ENCODE measurements at regions not wholly inside any gene's neighbourhood (a gene's known extent, or its start where the extent isn't known, plus 50 kb on each side); places are given as distances from the start of the nearest gene placed in this dataset.

- no peak overlapping the region for H3K4me3 Mint-ChIP-seq (ENCODE audit: unreplicated experiment)
- H3K4me1 Mint-ChIP-seq (ENCODE audit: unreplicated experiment) = peaks cover 10% of the 10 kb centered on the region
- H3K36me3 Mint-ChIP-seq (ENCODE audit: unreplicated experiment) = no peaks in the 10 kb centered on the region
- no peak for DNase-seq (ENCODE audit: extremely low spot score, unreplicated experiment)
- TF ChIP-seq CTCF (IDR thresholded peaks at IDR 0.05) = no peak
- no peaks in the 10 kb centered on the region for H3K27me3 Mint-ChIP-seq (ENCODE audit: unreplicated experiment)
- peaks cover 7% of the 10 kb centered on the region for H3K9me3 Mint-ChIP-seq (ENCODE audit: unreplicated experiment)
- no peak overlapping the region for H3K27ac Mint-ChIP-seq (ENCODE audit: unreplicated experiment)
These were observed 827.9 kb downstream of the PCDH7 start for GRCh38 chr4:31548021-31548420.

GRCh38 chr4:31548823-31549222 is 828.7 kb downstream of the PCDH7 start:
- peaks cover 7% of the 10 kb centered on the region for H3K9me3 Mint-ChIP-seq (ENCODE audit: unreplicated experiment)
- TF ChIP-seq CTCF (IDR thresholded peaks at IDR 0.05) = no peak
- H3K27me3 Mint-ChIP-seq (ENCODE audit: unreplicated experiment) = no peaks in the 10 kb centered on the region
- no peak for DNase-seq (ENCODE audit: extremely low spot score, unreplicated experiment)
- no peaks in the 10 kb centered on the region for H3K36me3 Mint-ChIP-seq (ENCODE audit: unreplicated experiment)
- peaks cover 10% of the 10 kb centered on the region for H3K4me1 Mint-ChIP-seq (ENCODE audit: unreplicated experiment)
- H3K4me3 Mint-ChIP-seq (ENCODE audit: unreplicated experiment) = no peak overlapping the region
- no peak overlapping the region for H3K27ac Mint-ChIP-seq (ENCODE audit: unreplicated experiment)

GRCh38 chr4:31549256-31549655 is 829.1 kb downstream of the PCDH7 start:
- no peak for DNase-seq (ENCODE audit: extremely low spot score, unreplicated experiment)
- no peak for TF ChIP-seq CTCF (IDR thresholded peaks at IDR 0.05)
- no peak overlapping the region for H3K27ac Mint-ChIP-seq (ENCODE audit: unreplicated experiment)
- no peaks in the 10 kb centered on the region for H3K36me3 Mint-ChIP-seq (ENCODE audit: unreplicated experiment)
- peaks cover 10% of the 10 kb centered on the region for H3K4me1 Mint-ChIP-seq (ENCODE audit: unreplicated experiment)
- H3K4me3 Mint-ChIP-seq (ENCODE audit: unreplicated experiment) = no peak overlapping the region
- H3K9me3 Mint-ChIP-seq (ENCODE audit: unreplicated experiment) = peaks cover 7% of the 10 kb centered on the region
- no peaks in the 10 kb centered on the region for H3K27me3 Mint-ChIP-seq (ENCODE audit: unreplicated experiment)

- no peak for TF ChIP-seq CTCF (IDR thresholded peaks at IDR 0.05)
- Mint-ChIP-seq H3K4me3 (ENCODE audit: unreplicated experiment) (no peak overlapping the region), H3K9me3 (ENCODE audit: unreplicated experiment) (peaks cover 5% of the 10 kb centered on the region), H3K36me3 (ENCODE audit: unreplicated experiment) (no peaks in the 10 kb centered on the region), H3K4me1 (ENCODE audit: unreplicated experiment) (no peaks in the 10 kb centered on the region), H3K27ac (ENCODE audit: unreplicated experiment) (no peak overlapping the region), H3K27me3 (ENCODE audit: unreplicated experiment) (no peaks in the 10 kb centered on the region)
- no peak for DNase-seq (ENCODE audit: extremely low spot score, unreplicated experiment)
These were observed 837.3 kb downstream of the PCDH7 start for GRCh38 chr4:31557437-31557836.

- H3K4me3 Mint-ChIP-seq (ENCODE audit: unreplicated experiment) = no peak overlapping the region
- H3K27ac Mint-ChIP-seq (ENCODE audit: unreplicated experiment) = no peak overlapping the region
- no peak for DNase-seq (ENCODE audit: extremely low spot score, unreplicated experiment)
- H3K36me3 Mint-ChIP-seq (ENCODE audit: unreplicated experiment) = no peaks in the 10 kb centered on the region
- H3K4me1 Mint-ChIP-seq (ENCODE audit: unreplicated experiment) = no peaks in the 10 kb centered on the region
- no peaks in the 10 kb centered on the region for H3K9me3 Mint-ChIP-seq (ENCODE audit: unreplicated experiment)
- no peak for TF ChIP-seq CTCF (IDR thresholded peaks at IDR 0.05)
- no peaks in the 10 kb centered on the region for H3K27me3 Mint-ChIP-seq (ENCODE audit: unreplicated experiment)
These were observed 853.4 kb downstream of the PCDH7 start for GRCh38 chr4:31573554-31573953.
